ENCODE measurements at regions not wholly inside any gene's neighbourhood (a gene's known extent, or its start where the extent isn't known, plus 50 kb on each side); places are given as distances from the start of the nearest gene placed in this dataset.

GRCh38 chr1:115140442-115141144, 51.3 kb upstream of the TSPAN2 start:
- DNase-seq: no peak

DNA sequence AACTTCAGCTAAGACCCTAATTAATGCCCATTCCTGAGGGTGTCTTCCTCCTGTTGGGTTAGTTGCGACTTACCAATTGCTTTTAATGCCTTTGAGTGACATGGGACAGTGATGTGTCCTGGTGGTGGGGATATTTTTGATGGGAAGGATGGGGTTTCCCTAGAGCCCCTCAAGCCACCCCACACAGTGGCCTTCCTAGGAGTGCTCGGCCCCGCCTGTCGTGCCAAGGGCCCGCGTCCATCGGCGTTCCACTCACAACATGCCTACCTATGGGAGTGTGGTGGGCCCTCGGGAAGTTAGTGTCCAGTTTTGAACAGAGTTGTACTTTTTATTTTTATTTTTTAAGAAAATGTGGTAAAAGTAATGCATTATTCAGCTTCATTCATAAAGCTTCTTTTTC, 50.1 kb upstream of the TSPAN2 start:
- DNase-seq: no peak
